ENCODE measurements at regions not wholly inside any gene's neighbourhood (a gene's known extent, or its start where the extent isn't known, plus 50 kb on each side); places are given as distances from the start of the nearest gene placed in this dataset.

GRCh38 chr10:30229536-30229935, 119.5 kb downstream of the MTPAP start:
- WGBS (ENCODE audit: extremely low coverage, insufficient read length, low lambda C conversion rate), result no CpG with 5 or more reads among the region's 5 CpGs
- Histone ChIP-seq H2BK12ac (ENCODE audit: insufficient read length, low read depth, low read length) (no peak overlapping the region), H2BK120ac (ENCODE audit: low read depth, low read length, poor library complexity, severe bottlenecking) (no peak overlapping the region), H3K14ac (ENCODE audit: insufficient read depth, low read length) (no peak overlapping the region), H3K79me1 (ENCODE audit: insufficient read depth, low read depth, low read length, poor library complexity, severe bottlenecking) (no peaks in the 10 kb centered on the region), H3K27ac (ENCODE audit: insufficient read length, low read depth, low read length) (no peak overlapping the region), H2BK5ac (ENCODE audit: insufficient read length, low read length) (no peak overlapping the region), H3K9me3 (ENCODE audit: control insufficient read depth, low read depth, low read length) (no peaks in the 10 kb centered on the region), H2BK20ac (ENCODE audit: low read depth, low read length, poor library complexity, severe bottlenecking) (no peak overlapping the region), H3K9ac (ENCODE audit: extremely low read depth, insufficient read length, low read length) (no peak overlapping the region), H4K5ac (ENCODE audit: insufficient read length, low read depth, low read length) (no peak overlapping the region), H3K18ac (ENCODE audit: insufficient read length, low read depth, low read length) (no peak overlapping the region), H3K56ac (ENCODE audit: insufficient read length, low read depth, low read length) (no peak overlapping the region), H3K4ac (ENCODE audit: low read depth, low read length) (no peak overlapping the region), H3K79me2 (ENCODE audit: insufficient read depth, low read length) (no peaks in the 10 kb centered on the region), H3K23ac (ENCODE audit: insufficient read length, low read depth, low read length) (no peak overlapping the region), H3K27me3 (ENCODE audit: insufficient read depth, low read length) (no peaks in the 10 kb centered on the region), H2BK15ac (ENCODE audit: low read depth, low read length) (no peak overlapping the region), H4K8ac (replicated peaks; ENCODE audit: insufficient read length, low read depth, low read length) (no peak overlapping the region), H4K91ac (ENCODE audit: insufficient read length, low read depth, low read length) (no peak overlapping the region), H3T11ph (ENCODE audit: low read length) (no peak overlapping the region), H2AK5ac (ENCODE audit: insufficient read length, low read length) (no peak overlapping the region), H4K20me1 (ENCODE audit: control insufficient read depth, insufficient read depth, insufficient read length) (no peaks in the 10 kb centered on the region), H3K23me2 (ENCODE audit: insufficient read length, low read depth, low read length, poor library complexity, severe bottlenecking) (no peaks in the 10 kb centered on the region), H2AFZ (ENCODE audit: low read length) (no peak overlapping the region), H3K4me1 (ENCODE audit: insufficient read depth, low read length) (no peaks in the 10 kb centered on the region), H3K4me2 (ENCODE audit: insufficient read depth, insufficient read length, low read length) (no peak overlapping the region)
- no peak for TF ChIP-seq CTCF (conservative IDR thresholded peaks at IDR 0.05)
- DNase-seq, result no peak
- H3K36me3 Mint-ChIP-seq (ENCODE audit: insufficient read depth in 1 of 3, low read depth in 3 of 3), result peaks cover 0 to 2% (median 0%) of the 10 kb centered on the region in 3 experiments; a peak in 1 of 7 replicates
- H3K4me3 Mint-ChIP-seq, result no peak overlapping the region
- H3K4me1 Mint-ChIP-seq, result peaks cover 4 to 6% of the 10 kb centered on the region in 2 experiments
- no peaks in the 10 kb centered on the region; the same call in 1 of the 2 replicates for H3K27me3 Mint-ChIP-seq (ENCODE audit: low read depth)
- peaks cover 1% of the 10 kb centered on the region in 2 experiments; a peak in 4 of 5 replicates for H3K9me3 Mint-ChIP-seq
- H3K27ac Mint-ChIP-seq, result no peak overlapping the region; a peak in 1 of 7 replicates
